ENCODE measurements at regions not wholly inside any gene's neighbourhood (a gene's known extent, or its start where the extent isn't known, plus 50 kb on each side); places are given as distances from the start of the nearest gene placed in this dataset.

DNA sequence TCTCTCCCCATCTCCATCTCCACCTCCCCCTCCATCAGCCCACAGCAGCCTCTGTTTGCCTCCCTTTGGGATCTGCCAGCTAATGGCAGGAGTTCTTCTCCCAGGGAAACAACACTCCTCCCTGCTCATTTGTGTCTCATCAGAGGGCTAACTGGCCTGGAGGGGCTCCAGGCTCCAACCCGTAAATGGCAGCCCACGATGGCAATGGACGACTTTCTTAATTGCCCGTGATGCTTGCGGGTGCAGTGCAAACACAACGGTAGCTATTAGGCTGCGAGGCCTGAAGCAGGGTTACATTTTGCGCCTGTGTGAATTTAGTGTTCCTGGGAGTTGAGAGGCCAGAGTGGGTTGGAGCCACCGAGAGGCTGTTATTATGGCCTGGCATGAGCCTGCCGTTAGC, 285.1 kb downstream of the TNS1 start:
- peak; percentile 62 for DNase-seq

GRCh38 chr2:217715484-217715883, 287.3 kb downstream of the TNS1 start:
- DNase-seq: no peak

DNA sequence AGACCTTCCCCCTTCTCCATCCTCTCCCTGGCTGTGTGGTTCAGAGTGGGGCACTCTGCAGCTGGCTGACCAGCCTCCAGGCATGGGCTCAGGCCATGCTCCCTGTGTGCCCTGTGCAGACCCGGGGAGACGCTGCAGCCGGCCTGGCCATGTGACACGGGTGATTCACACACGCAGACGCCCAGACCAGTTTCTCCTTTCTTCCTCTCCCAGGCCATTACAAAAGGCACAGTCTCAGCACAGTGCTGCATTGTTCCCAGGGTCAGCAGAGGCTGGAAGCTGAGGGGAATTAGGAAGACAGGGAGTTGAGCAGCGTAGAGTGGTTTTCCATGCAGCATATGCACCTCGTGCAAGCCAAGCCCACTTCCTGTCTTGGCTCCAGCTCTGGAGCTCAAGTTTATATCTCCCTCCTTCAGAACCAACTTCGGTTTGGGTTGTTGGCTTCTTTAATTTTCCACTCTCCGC, 288.5 kb downstream of the TNS1 start:
- peak; percentile 76 for DNase-seq

DNA sequence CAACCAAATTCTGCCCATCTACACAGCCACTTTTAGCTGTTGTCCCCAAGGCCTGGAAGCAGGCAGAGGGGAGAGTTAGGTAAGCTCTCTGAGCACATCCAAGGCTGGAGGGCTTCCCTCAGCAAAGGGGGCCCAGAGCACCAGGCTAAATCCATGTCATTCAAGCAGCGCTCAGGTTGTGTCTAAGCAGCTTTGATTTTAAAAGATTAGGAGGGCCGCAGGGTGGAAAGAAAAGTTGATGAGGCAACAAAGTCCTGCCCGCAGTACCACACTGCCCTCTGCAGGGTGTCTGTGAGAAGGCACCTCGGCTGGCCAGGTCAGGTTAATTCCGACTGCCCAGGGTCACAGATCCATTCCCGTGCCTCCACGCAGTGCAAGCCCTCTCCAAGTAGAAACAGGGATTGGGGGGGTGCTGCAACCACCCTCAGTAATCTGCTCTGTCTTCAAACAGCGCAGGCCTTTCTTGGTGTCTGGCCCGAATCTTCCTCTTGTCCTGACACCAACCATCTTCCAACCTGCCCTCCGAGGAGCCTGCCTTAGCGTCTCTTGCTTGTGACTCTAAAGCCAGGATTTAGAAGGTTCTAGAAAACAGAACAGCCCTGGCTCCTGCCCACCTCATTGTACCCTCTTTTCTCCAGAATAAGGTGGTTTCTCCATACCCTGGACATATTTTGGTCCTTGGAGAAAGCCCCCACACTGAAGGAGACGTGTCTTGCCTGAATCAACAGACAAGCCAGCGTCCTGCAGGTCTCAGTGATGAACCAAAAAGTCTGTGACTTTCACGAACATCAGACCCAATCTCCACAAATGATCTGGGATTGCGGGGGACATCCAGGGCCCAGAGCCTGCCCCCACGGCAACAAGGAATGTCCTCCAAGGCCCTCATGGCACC, 289.2 kb downstream of the TNS1 start:
- DNase-seq: peak; percentile 90

DNA sequence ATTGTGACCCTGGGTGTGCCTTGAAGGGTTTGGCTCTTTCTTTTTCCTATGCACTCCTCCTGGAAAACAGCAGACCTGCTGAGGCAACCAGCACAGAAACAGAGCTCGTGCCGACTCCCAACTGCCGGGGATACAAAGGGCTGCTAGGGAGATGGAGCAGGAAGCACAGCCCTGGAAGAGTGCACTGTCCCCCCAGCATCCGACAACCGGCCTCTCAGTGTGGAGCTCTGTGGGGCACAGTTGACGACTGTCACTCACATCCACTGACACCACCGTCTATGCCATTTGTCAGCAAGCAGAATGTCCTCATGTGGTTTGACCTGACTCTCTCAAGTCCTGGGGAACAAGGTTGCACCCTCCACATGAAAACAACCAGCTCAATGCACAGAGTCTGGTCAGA, 290.4 kb downstream of the TNS1 start:
- no peak for DNase-seq

DNA sequence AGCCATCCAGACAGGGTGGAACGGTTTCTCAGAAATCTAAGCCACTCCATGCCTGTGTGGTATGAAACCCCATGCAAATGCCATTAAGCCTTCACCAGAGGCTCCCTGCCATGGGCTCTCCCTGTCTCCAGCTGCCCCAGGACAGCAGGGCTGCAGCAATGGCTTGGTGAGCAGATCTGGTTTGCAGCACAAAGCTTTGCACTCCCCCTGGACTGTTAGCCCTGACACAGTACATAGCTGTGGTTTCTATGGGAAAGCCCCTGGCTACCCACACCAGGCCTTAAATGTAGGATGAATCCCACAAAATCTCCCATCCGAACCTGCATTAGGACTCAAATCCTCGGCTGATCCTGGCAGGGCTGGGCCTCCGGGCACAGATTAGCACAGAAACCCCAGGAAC, 291.6 kb downstream of the TNS1 start:
- peak; percentile 73 for DNase-seq

GRCh38 chr2:217710211-217710765, 292.5 kb downstream of the TNS1 start:
- DNase-seq: no peak

- peak; percentile 45 for DNase-seq
Observed at GRCh38 chr2:217709478-217710210, 293.2 kb downstream of the TNS1 start.

- peak; percentile 63 for DNase-seq
Observed at GRCh38 chr2:217707131-217707611, 295.6 kb downstream of the TNS1 start.

DNA sequence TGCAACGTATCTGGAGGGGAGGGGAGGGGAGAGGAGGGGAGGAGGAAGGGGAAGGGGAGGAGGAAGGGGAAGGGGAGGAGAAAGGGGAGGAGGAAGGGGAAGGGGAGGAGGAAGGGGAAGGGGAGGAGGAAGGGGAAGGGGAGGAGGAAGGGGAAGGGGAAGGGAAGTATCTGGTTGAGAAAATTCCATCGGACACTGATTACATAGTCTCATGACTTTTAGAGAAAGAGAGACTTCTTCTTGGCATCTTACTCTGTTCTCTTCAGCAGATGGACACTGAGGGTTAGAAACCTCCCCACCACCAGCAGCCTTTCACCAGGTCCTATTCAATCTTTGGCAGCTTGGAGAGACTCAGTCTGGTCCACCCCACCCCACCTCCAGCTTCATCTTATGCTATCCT, 296.3 kb downstream of the TNS1 start:
- DNase-seq: no peak

DNA sequence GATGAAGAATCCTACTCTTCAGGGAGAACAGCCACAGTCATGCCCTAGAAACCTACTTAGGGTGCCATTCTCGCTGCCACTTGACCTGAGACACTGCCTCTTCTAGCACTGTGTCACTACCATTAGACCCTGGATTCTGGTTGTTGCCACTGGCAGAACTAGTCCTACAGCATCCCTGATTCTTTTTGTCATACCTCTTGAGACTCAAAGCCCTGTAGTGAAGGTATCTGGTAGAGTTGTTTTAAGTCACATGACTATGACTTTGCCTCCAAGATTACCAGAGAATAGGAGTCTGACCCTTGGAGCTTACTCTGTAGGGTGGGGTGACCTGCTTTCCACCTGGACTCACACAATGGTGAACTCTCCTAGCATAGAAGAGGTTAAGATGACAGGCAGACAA, 296.7 kb downstream of the TNS1 start:
- no peak for DNase-seq

DNA sequence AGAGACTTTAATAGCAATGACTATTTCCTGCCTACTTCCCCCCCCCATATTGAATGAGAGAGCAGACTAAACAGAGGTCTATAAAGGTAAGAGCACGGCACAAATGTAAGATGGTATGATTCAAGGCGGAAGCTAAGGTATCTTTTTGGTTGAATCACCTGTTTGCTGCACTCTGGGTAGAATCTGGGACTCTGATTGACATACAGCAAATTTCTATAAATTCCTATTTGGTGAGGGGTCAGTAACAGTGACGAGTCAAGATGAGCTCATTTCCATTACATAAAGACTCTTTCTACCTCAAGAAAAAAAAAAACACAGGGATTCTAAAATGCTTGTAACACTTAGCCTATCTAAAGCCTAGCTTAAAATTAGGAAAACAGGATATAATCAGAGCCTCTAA, 297.3 kb downstream of the TNS1 start:
- DNase-seq: no peak

GRCh38 chr2:217703999-217704398, 298.8 kb downstream of the TNS1 start:
- DNase-seq: no peak

DNA sequence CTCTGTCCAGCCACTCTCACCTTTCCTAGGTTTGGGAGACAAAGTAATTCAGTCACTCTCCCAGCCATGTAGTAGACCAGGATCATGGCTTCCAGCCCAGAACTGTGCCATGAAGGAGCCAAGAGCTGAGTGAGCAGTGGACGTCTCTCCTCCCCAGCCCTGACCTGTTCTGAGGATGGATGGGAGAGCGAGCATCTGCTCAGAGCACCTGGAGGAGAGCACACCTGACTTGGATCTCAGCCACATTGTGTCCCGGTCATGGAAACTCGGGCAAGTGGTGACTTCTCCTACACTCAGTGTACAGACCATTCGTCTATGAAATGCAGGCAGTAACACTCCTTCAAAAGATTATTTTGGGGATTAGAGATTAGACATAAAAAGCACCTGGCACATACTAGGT, 299.7 kb downstream of the TNS1 start:
- no peak for DNase-seq

DNA sequence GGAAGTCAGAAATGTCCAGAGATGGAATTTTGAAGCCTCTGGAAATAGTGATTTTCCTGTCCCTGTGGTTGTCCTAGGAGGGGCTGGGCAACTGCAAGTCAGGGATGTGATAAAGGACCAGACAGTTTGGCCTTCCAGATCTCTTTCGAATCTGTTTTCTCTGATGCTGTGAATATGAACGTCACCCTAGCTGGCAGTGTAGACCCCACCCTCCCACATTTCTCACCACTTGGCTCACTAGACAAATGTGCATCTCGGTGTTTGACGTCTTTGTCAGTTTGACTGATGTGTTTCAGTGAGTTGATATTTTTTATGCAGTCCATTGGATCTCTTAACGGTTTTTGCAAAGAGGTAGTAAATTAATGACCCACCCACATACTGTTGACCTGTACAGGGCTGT, 301.2 kb downstream of the TNS1 start:
- DNase-seq: no peak

DNA sequence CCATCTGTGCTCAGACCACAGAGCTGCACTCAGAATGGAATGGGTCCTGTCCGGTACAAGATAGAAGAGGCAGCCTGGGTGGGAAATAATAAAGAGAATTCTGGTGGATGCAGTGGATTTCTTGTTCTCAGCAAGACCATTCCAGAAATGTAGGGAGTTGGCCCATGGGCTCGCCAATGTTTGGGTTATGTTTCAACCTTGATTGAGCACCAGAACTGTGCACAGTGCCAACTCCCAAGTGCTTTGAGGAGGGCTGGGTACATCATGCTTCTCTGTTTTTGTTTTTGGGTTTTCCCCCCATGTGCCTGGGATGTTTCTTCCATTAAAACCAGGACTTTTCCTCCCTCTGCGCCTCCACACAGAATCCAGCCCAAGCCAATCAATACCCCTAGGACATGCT, 304.1 kb downstream of the TNS1 start:
- no peak for DNase-seq

DNA sequence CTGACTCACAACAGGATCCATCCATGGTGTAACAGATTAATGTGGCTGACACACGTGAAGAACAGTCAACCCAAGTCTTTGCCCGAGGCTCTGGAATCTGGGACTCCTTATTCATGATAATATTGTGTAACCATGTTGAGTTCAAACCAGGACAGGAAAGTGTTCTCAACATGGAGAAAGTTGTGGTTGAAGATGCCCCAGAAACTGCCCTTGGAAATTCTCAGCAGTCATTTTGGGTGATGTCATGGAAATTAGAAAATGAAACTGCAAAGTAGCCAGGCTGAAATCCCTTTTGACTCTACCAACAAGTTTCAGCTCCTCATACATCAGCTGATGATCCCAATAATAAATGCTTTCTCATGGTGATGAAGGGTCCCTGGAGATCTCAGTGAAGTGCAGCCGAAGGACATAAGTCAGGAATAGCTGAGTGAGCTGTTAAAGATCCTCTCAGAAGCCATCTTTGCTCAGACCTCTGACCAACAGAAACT, 307.7 kb downstream of the TNS1 start:
- no peak for DNase-seq

DNA sequence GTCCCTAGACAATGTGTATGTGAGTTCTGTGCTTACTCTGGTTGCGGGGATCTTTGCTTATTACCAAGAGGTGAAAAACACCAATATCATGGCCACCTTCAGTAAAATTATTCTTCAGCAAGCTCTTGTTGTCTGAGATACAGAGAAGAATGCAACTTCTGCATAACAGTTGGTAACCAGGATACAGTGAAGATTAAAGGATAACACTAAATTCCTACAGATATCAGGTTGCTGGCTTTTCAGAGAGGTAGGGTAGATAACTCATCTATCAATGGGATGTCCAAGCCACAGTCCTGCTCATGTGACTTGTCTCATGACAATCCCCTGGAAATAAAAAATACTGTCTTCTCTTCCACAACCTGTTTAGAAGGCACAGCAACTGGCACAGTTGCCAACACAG, 308.5 kb downstream of the TNS1 start:
- DNase-seq: no peak

DNA sequence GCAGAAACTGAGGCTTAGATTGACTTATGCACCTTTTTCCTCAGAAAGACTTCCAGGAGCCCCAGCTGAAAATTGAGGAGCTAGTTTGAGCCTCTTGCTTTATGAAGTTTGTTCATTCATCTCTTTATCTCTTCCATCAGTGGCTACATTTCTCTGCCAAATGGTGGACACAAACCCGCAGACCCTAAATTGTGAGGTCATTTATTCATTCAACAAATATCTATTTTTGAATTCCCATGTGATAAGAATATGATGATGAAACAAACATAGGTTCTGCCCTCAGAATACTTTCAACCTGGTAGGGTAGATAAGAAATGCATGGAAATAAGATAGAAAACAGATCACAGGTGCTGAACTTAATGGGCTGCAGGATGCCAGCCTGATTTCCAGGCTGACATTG, 309.4 kb downstream of the TNS1 start:
- DNase-seq: no peak

DNA sequence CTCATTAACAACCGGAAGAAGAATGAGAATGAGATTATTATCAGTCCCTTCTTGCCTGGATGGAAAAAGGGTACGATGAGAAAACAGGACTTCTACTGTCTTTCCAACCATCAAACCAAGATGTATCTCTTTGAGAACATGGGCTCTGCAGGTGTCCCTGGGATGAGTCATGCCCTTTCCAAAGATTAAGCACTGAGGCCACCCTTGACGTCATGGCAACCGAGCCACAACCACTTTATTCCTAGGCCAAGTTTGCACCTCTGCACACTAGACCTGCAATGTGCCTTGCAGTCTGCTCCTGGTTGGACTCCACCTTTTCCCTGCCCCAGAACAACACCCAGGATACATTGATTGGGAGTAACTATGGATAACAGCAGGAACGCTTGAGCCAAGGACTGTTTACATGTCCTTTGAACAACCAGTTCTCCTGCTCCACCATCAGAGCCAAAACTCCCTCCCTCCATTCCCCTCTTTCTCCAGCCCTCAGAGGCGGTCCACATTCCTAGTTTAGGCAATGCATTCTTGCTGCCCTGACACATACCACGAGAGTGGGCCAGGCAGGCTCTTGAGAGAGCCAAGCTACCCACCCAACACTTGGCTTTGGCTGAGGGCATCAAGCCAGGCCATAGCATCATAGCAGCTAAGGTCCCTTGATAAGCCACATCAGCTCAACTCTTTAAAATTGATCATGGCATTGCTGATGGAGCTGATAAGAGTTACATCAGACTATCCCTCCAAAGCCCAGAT, 310.7 kb downstream of the TNS1 start:
- peak; percentile 48 for DNase-seq

DNA sequence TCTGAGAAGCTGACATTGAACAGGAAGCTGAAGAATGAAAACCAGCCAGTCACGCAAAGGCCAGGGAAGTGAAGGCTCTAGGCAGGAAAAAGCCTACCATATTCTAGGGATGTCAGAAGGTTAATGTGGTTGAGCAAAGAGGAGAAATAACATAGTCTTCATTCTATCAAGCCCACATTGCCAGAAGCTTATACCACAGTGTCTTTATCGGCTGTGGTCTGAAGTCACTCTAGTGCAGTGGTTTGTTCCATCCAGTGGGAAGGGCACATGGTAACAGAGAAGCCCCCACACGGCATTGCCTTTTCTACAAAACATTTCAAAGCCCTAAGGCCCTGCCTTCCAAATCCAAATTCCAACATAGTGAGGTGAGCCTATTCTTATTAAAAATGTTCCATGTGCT, 311.3 kb downstream of the TNS1 start:
- no peak for DNase-seq

- DNase-seq: no peak
Observed at GRCh38 chr2:217689053-217689452, 313.7 kb downstream of the TNS1 start.

- no peak for DNase-seq
Observed at GRCh38 chr2:217688494-217688893, 314.3 kb downstream of the TNS1 start.
